WTC11 (cell line): ENCODE measurements at regions not wholly inside any gene's neighbourhood (a gene's known extent, or its start where the extent isn't known, plus 50 kb on each side); places are given as distances from the start of the nearest gene placed in this dataset.
A peak's percentile ranks its signal among the peaks of the same experiment; 100 is the strongest.
"Not testable (repeated sequence)": the region's sequence is repeated elsewhere in the genome, so short reads cannot be mapped to it uniquely, and the experiment has no call there.

Source experiments
- ATAC-seq: fragments of 200-7000 bp; cut with Tn5 transposase; 2 replicates; pipeline ENCODE4 v1.10.0; 2021; ENCODE audit warnings: mild to moderate bottlenecking, moderate library complexity
- CTCF ChIA-PET: fragments of 300-600 bp; sonication (Branson Sonifier 250); formaldehyde crosslinking; loops from one replicate; lab custom pipeline; 2021; ENCODE audit warnings: antibody characterized with exemption; lab: Charles Lee
- POLR2A ChIA-PET: fragments of 350-600 bp; sonication (Branson Sonifier 250); formaldehyde crosslinking; loops from one replicate; lab custom pipeline; 2021; ENCODE audit warnings: antibody characterized with exemption; lab: Charles Lee
- DNase-seq: peaks from one replicate; pipeline ENCODE4 v3.0.0; 2021; ENCODE audit warnings: low spot score
- H3K27ac Mint-ChIP-seq: 2 replicates; pipeline ENCODE4 v1.8.0; 2021; ENCODE audit warnings: mixed read lengths
- H3K27me3 Mint-ChIP-seq: 2 replicates; pipeline ENCODE4 v1.8.0; 2021; ENCODE audit warnings: low read depth, mild to moderate bottlenecking, moderate library complexity, mixed read lengths
- H3K36me3 Mint-ChIP-seq: 2 replicates; pipeline ENCODE4 v1.8.0; 2021; ENCODE audit warnings: mixed read lengths
- H3K4me1 Mint-ChIP-seq: 2 replicates; pipeline ENCODE4 v1.8.0; 2022; ENCODE audit warnings: mixed read lengths
- H3K4me3 Mint-ChIP-seq: 2 replicates; pipeline ENCODE4 v1.8.0; 2021; ENCODE audit warnings: mild to moderate bottlenecking, moderate library complexity, mixed read lengths
- H3K9me3 Mint-ChIP-seq: 2 replicates; pipeline ENCODE4 v1.8.0; 2021; ENCODE audit warnings: mixed read lengths
- ATF1 ChIP-seq: sonication (generic); formaldehyde crosslinking; IDR thresholded peaks from 2 replicates; pipeline ENCODE4 v1.8.1; 2023; ENCODE audit warnings: mild to moderate bottlenecking, moderate library complexity, missing genetic modification reagents
- CREB1 ChIP-seq: sonication (generic); formaldehyde crosslinking; IDR thresholded peaks from 2 replicates; pipeline ENCODE4 v1.8.0; 2023; ENCODE audit warnings: mild to moderate bottlenecking, missing genetic modification reagents
- ELF4 ChIP-seq: sonication (generic); formaldehyde crosslinking; IDR thresholded peaks from 2 replicates; pipeline ENCODE4 v1.8.1; 2022; ENCODE audit warnings: low read depth, mild to moderate bottlenecking, moderate library complexity, missing genetic modification reagents
- GRHL2 ChIP-seq: fragments of 250-450 bp; sonication (Bioruptor Pico); IDR thresholded peaks from 2 replicates; pipeline ENCODE4 v1.8.0; 2022; ENCODE audit warnings: mild to moderate bottlenecking, moderate library complexity; ENCODE audit not compliant: insufficient replicate concordance, severe bottlenecking
- GTF2I ChIP-seq: fragments of 250-450 bp; sonication (Bioruptor Pico); conservative IDR thresholded peaks from 2 replicates; pipeline ENCODE4 v1.4.0; 2021; ENCODE audit warnings: mild to moderate bottlenecking
- KAT7 ChIP-seq: sonication (generic); formaldehyde crosslinking; IDR thresholded peaks from 2 replicates; pipeline ENCODE4 v1.8.1; 2023; ENCODE audit warnings: missing genetic modification reagents, mild to moderate bottlenecking, borderline replicate concordance
- MXD4 ChIP-seq: fragments of 250-450 bp; sonication (Bioruptor Pico); IDR thresholded peaks from 2 replicates; pipeline ENCODE4 v1.8.0; 2021; ENCODE audit warnings: mild to moderate bottlenecking, moderate library complexity, borderline replicate concordance
- MYBL2 ChIP-seq: sonication (generic); formaldehyde crosslinking; IDR thresholded peaks from 2 replicates; pipeline ENCODE4 v1.8.1; 2023; ENCODE audit warnings: mild to moderate bottlenecking, moderate library complexity, missing genetic modification reagents
- NR3C1 ChIP-seq: sonication (generic); formaldehyde crosslinking; conservative IDR thresholded peaks from 2 replicates; pipeline ENCODE4 v1.8.1; 2023; ENCODE audit warnings: low read depth, mild to moderate bottlenecking, missing genetic modification reagents
- TCF7 ChIP-seq: sonication (generic); formaldehyde crosslinking; IDR thresholded peaks from 2 replicates; pipeline ENCODE4 v1.8.0; 2022; ENCODE audit warnings: mild to moderate bottlenecking, low read depth, missing genetic modification reagents, moderate library complexity
- ZBTB21 ChIP-seq: sonication (generic); formaldehyde crosslinking; IDR thresholded peaks from 2 replicates; pipeline ENCODE4 v1.8.1; 2023; ENCODE audit warnings: mild to moderate bottlenecking, missing genetic modification reagents, borderline replicate concordance
- ZNF671 ChIP-seq: fragments of 250-450 bp; sonication (Bioruptor Pico); IDR thresholded peaks from 2 replicates; pipeline ENCODE4 v1.8.0; 2021; ENCODE audit warnings: mild to moderate bottlenecking
- TF ChIP-seq, protein P1 (sequence below): sonication (generic); formaldehyde crosslinking; IDR thresholded peaks from 2 replicates; pipeline ENCODE4 v1.8.1; 2023; ENCODE audit warnings: mild to moderate bottlenecking, missing genetic modification reagents
- TF ChIP-seq, protein P2 (sequence below): fragments of 250-450 bp; sonication (Bioruptor Pico); IDR thresholded peaks from 2 replicates; pipeline ENCODE4 v1.9.0; 2021; ENCODE audit warnings: mild to moderate bottlenecking, borderline replicate concordance
- TF ChIP-seq, protein P3 (sequence below): sonication (generic); formaldehyde crosslinking; IDR thresholded peaks from 2 replicates; pipeline ENCODE4 v1.8.0; 2022; ENCODE audit warnings: mild to moderate bottlenecking, missing genetic modification reagents
- TF ChIP-seq, protein P4 (sequence below): sonication (generic); formaldehyde crosslinking; IDR thresholded peaks from 2 replicates; pipeline ENCODE4 v1.8.1; 2023; ENCODE audit warnings: mild to moderate bottlenecking, missing genetic modification reagents, moderate library complexity
- TF ChIP-seq, protein P5 (sequence below): fragments of 250-450 bp; sonication (Bioruptor Pico); IDR thresholded peaks from 2 replicates; pipeline ENCODE4 v1.8.0; 2021; ENCODE audit warnings: mild to moderate bottlenecking
- TF ChIP-seq, protein P6 (sequence below): fragments of 250-450 bp; sonication (Bioruptor Pico); IDR thresholded peaks from 2 replicates; pipeline ENCODE4 v1.9.0; 2021; ENCODE audit warnings: moderate library complexity, mild to moderate bottlenecking, inconsistent platforms, borderline replicate concordance
- TF ChIP-seq, protein P7 (sequence below): sonication (generic); formaldehyde crosslinking; IDR thresholded peaks from 2 replicates; pipeline ENCODE4 v1.8.1; 2023; ENCODE audit warnings: mild to moderate bottlenecking, missing genetic modification reagents, borderline replicate concordance

DNA sequence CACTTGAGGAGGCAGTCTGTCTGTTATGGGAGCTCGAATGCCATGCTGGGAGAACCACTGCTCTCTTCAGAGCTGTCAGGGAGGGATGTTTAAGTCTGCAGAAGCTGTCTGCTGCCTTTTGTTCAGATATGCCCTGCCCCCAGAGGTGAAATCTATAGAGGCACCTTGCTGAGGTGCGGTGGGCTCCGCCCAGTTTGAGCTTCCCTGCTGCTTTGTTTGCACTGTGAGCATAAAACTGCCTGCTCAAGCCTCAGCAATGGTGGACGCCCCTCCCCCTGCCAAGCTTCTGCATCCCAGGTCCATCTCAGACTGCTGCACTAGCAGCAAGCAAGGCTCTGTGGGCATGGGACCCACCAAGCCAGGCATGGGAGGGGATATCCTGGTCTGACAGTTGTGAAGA lies 247.5 kb downstream of the LMX1A start:
- Mint-ChIP-seq H3K27me3 (peaks cover 13% of the 10 kb centered on the region; the same call in 1 of the 2 replicates), H3K4me1 (peaks cover 9% of the 10 kb centered on the region; the same call in 1 of the 2 replicates), H3K36me3 (no peaks in the 10 kb centered on the region), H3K27ac (no peak overlapping the region), H3K9me3 (peaks cover 11% of the 10 kb centered on the region), H3K4me3 (no peak overlapping the region)
- POLR2A ChIA-PET = no interaction called here
- ATAC-seq (peak; percentile 51; the same call in 1 of the 2 replicates), DNase-seq (peak; percentile 25)
- TF ChIP-seq CREB1 (CRISPR knock-in tag) (no peak), KAT7 (CRISPR knock-in tag) (no peak), ELF4 (no peak), GRHL2 (no peak), ATF1 (CRISPR knock-in tag) (no peak), ZNF671 (CRISPR knock-in tag) (no peak), NR3C1 (CRISPR knock-in tag) (no peak), TCF7 (CRISPR knock-in tag) (no peak), MXD4 (CRISPR knock-in tag) (no peak), MYBL2 (CRISPR knock-in tag) (no peak), ZBTB21 (CRISPR knock-in tag) (no peak), GTF2I (no peak)
- TF ChIP-seq, protein P1, sequence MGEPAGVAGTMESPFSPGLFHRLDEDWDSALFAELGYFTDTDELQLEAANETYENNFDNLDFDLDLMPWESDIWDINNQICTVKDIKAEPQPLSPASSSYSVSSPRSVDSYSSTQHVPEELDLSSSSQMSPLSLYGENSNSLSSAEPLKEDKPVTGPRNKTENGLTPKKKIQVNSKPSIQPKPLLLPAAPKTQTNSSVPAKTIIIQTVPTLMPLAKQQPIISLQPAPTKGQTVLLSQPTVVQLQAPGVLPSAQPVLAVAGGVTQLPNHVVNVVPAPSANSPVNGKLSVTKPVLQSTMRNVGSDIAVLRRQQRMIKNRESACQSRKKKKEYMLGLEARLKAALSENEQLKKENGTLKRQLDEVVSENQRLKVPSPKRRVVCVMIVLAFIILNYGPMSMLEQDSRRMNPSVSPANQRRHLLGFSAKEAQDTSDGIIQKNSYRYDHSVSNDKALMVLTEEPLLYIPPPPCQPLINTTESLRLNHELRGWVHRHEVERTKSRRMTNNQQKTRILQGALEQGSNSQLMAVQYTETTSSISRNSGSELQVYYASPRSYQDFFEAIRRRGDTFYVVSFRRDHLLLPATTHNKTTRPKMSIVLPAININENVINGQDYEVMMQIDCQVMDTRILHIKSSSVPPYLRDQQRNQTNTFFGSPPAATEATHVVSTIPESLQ = no peak
- TF ChIP-seq, protein P2, sequence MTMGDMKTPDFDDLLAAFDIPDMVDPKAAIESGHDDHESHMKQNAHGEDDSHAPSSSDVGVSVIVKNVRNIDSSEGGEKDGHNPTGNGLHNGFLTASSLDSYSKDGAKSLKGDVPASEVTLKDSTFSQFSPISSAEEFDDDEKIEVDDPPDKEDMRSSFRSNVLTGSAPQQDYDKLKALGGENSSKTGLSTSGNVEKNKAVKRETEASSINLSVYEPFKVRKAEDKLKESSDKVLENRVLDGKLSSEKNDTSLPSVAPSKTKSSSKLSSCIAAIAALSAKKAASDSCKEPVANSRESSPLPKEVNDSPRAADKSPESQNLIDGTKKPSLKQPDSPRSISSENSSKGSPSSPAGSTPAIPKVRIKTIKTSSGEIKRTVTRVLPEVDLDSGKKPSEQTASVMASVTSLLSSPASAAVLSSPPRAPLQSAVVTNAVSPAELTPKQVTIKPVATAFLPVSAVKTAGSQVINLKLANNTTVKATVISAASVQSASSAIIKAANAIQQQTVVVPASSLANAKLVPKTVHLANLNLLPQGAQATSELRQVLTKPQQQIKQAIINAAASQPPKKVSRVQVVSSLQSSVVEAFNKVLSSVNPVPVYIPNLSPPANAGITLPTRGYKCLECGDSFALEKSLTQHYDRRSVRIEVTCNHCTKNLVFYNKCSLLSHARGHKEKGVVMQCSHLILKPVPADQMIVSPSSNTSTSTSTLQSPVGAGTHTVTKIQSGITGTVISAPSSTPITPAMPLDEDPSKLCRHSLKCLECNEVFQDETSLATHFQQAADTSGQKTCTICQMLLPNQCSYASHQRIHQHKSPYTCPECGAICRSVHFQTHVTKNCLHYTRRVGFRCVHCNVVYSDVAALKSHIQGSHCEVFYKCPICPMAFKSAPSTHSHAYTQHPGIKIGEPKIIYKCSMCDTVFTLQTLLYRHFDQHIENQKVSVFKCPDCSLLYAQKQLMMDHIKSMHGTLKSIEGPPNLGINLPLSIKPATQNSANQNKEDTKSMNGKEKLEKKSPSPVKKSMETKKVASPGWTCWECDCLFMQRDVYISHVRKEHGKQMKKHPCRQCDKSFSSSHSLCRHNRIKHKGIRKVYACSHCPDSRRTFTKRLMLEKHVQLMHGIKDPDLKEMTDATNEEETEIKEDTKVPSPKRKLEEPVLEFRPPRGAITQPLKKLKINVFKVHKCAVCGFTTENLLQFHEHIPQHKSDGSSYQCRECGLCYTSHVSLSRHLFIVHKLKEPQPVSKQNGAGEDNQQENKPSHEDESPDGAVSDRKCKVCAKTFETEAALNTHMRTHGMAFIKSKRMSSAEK (CRISPR knock-in tag) = no peak
- TF ChIP-seq, protein P3, sequence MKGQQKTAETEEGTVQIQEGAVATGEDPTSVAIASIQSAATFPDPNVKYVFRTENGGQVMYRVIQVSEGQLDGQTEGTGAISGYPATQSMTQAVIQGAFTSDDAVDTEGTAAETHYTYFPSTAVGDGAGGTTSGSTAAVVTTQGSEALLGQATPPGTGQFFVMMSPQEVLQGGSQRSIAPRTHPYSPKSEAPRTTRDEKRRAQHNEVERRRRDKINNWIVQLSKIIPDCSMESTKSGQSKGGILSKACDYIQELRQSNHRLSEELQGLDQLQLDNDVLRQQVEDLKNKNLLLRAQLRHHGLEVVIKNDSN (CRISPR knock-in tag) = no peak
- TF ChIP-seq, protein P4, sequence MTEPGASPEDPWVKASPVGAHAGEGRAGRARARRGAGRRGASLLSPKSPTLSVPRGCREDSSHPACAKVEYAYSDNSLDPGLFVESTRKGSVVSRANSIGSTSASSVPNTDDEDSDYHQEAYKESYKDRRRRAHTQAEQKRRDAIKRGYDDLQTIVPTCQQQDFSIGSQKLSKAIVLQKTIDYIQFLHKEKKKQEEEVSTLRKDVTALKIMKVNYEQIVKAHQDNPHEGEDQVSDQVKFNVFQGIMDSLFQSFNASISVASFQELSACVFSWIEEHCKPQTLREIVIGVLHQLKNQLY = no peak
- TF ChIP-seq, protein P5, sequence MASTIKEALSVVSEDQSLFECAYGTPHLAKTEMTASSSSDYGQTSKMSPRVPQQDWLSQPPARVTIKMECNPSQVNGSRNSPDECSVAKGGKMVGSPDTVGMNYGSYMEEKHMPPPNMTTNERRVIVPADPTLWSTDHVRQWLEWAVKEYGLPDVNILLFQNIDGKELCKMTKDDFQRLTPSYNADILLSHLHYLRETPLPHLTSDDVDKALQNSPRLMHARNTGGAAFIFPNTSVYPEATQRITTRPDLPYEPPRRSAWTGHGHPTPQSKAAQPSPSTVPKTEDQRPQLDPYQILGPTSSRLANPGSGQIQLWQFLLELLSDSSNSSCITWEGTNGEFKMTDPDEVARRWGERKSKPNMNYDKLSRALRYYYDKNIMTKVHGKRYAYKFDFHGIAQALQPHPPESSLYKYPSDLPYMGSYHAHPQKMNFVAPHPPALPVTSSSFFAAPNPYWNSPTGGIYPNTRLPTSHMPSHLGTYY (CRISPR knock-in tag) = no peak
- TF ChIP-seq, protein P6, sequence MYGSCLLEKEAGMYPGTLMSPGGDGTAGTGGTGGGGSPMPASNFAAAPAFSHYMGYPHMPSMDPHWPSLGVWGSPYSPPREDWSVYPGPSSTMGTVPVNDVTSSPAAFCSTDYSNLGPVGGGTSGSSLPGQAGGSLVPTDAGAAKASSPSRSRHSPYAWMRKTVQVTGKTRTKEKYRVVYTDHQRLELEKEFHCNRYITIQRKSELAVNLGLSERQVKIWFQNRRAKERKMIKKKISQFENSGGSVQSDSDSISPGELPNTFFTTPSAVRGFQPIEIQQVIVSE (CRISPR knock-in tag) = no peak
- TF ChIP-seq, protein P7, sequence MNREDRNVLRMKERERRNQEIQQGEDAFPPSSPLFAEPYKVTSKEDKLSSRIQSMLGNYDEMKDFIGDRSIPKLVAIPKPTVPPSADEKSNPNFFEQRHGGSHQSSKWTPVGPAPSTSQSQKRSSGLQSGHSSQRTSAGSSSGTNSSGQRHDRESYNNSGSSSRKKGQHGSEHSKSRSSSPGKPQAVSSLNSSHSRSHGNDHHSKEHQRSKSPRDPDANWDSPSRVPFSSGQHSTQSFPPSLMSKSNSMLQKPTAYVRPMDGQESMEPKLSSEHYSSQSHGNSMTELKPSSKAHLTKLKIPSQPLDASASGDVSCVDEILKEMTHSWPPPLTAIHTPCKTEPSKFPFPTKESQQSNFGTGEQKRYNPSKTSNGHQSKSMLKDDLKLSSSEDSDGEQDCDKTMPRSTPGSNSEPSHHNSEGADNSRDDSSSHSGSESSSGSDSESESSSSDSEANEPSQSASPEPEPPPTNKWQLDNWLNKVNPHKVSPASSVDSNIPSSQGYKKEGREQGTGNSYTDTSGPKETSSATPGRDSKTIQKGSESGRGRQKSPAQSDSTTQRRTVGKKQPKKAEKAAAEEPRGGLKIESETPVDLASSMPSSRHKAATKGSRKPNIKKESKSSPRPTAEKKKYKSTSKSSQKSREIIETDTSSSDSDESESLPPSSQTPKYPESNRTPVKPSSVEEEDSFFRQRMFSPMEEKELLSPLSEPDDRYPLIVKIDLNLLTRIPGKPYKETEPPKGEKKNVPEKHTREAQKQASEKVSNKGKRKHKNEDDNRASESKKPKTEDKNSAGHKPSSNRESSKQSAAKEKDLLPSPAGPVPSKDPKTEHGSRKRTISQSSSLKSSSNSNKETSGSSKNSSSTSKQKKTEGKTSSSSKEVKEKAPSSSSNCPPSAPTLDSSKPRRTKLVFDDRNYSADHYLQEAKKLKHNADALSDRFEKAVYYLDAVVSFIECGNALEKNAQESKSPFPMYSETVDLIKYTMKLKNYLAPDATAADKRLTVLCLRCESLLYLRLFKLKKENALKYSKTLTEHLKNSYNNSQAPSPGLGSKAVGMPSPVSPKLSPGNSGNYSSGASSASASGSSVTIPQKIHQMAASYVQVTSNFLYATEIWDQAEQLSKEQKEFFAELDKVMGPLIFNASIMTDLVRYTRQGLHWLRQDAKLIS (CRISPR knock-in tag) = no peak
- CTCF ChIA-PET = no interaction called here

DNA sequence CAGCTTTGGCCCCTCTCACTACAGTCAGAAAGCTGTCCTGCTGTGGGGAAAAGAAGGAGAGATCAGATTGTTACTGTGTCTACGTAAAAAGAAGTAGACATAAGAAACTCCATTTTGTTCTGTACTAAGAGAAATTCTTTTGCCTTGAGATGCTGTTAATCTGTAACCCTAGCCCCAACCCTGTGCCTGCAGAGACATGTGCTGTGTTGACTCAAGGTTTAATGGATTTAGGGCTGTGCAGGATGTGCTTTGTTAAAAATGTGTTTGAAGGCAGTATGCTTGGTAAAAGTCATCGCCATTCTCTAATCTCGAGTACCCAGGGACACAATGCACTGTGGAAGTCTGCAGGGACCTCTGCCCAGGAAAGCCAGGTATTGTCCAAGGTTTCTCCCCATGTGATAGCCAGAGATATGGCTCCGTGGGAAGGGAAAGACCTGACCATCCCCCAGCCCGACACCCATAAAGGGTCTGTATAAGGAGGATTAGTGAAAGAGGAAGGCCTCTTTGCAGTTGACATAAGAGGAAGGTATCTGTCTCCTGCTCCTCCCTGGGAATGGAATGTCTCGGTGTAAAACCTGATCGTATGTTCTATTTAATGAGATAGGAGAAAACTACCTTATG lies 263.9 kb downstream of the LMX1A start:
- peaks cover 45% of the 10 kb centered on the region for H3K9me3 Mint-ChIP-seq
- POLR2A ChIA-PET, H3K27me3 Mint-ChIP-seq, ATAC-seq, H3K4me1 Mint-ChIP-seq, DNase-seq, CTCF ChIA-PET, H3K27ac Mint-ChIP-seq, H3K4me3 Mint-ChIP-seq: not testable (repeated sequence)
- H3K36me3 Mint-ChIP-seq = peaks cover 20% of the 10 kb centered on the region; the same call in 1 of the 2 replicates
